NCI-H2107 treated with DMSO at 0.1 percent for 48 hours (cell line): ENCODE measurements at regions not wholly inside any gene's neighbourhood (a gene's known extent, or its start where the extent isn't known, plus 50 kb on each side); places are given as distances from the start of the nearest gene placed in this dataset.
A peak's percentile ranks its signal among the peaks of the same experiment; 100 is the strongest.

Source experiments
- DNase-seq: peaks from one replicate; lab custom pipeline; 2025; ENCODE audit not compliant: unreplicated experiment; lab: John Stamatoyannopoulos, UW

- DNase-seq = no peak
Measured at GRCh38 chr15:97141871-97142270, 811.4 kb downstream of the NR2F2 start.

GRCh38 chr15:97143592-97144376 lies 813.3 kb downstream of the NR2F2 start:
- no peak for DNase-seq

- no peak for DNase-seq
Measured at GRCh38 chr15:97144377-97144711, 813.8 kb downstream of the NR2F2 start.

GRCh38 chr15:97146929-97147870 lies 813.3 kb upstream of the ARRDC4 start:
- no peak for DNase-seq

GRCh38 chr15:97153356-97153965 lies 807.0 kb upstream of the ARRDC4 start:
- DNase-seq = no peak

- no peak for DNase-seq
Measured at GRCh38 chr15:97156739-97157265, 803.7 kb upstream of the ARRDC4 start.

GRCh38 chr15:97162805-97163495 lies 797.6 kb upstream of the ARRDC4 start:
- DNase-seq = no peak

- no peak for DNase-seq
Measured at GRCh38 chr15:97165205-97165604, 795.3 kb upstream of the ARRDC4 start.

GRCh38 chr15:97168704-97169475 lies 791.6 kb upstream of the ARRDC4 start:
- peak; percentile 79 for DNase-seq

GRCh38 chr15:97171556-97171955 lies 788.9 kb upstream of the ARRDC4 start:
- DNase-seq = no peak

- DNase-seq = no peak
Measured at GRCh38 chr15:97174886-97175540, 785.5 kb upstream of the ARRDC4 start.

GRCh38 chr15:97177151-97177577 lies 783.3 kb upstream of the ARRDC4 start:
- DNase-seq = no peak

GRCh38 chr15:97182581-97182980 lies 777.9 kb upstream of the ARRDC4 start:
- DNase-seq = no peak

- DNase-seq = no peak
Measured at GRCh38 chr15:97189162-97189780, 771.2 kb upstream of the ARRDC4 start.

GRCh38 chr15:97194750-97195149 lies 765.8 kb upstream of the ARRDC4 start:
- DNase-seq = no peak

GRCh38 chr15:97196048-97197014 lies 764.2 kb upstream of the ARRDC4 start:
- no peak for DNase-seq

GRCh38 chr15:97199393-97200051 lies 761.0 kb upstream of the ARRDC4 start:
- no peak for DNase-seq
